ENCODE measurements at regions not wholly inside any gene's neighbourhood (a gene's known extent, or its start where the extent isn't known, plus 50 kb on each side); places are given as distances from the start of the nearest gene placed in this dataset.

DNA sequence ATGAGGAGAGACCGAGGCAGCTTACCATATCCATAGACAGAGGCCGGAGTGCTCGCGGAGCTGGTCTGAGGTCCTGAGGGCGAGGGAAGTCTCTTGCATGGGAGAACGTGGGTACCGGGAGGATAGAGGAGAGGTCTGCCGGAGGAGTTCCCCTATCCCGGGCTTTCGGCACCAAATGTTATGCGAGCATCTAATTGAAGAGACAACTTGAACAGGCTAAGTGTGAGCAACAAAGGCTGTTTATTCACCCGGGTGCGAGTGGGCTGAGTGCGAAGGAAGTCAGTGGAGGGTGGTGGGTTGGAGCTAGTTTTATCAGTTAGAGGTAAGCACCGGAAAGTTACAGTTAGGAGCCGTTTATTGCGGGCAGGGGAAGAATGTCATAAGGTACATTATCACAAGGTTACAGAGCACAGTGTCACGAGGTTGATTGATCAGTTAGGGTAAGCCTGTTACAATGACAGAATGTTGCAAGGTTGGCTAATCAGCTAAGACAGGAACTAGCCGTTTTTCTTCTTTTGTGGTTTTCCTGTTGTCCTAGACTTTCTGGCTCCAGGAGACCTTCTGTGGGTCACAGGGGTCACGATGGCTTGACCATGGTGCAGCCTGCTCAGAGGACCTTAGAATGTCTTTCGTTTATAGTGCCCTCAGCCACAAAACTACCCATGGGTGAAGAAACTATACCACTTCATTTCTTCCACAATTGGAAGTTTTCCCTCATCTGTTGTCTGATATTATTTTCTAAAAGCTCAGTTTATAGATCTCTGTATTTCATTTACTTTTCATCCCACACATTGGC, 746.0 kb upstream of the ADGRB3 start:
- no peaks in the 10 kb centered on the region for H3K36me3 ChIP-seq (ENCODE audit: control insufficient read depth, insufficient read depth, low read length)
- no peak overlapping the region for H3K4me3 ChIP-seq (ENCODE audit: low read depth, low read length)
- H3K27me3 ChIP-seq (ENCODE audit: control insufficient read depth, insufficient read depth, low read length): no peaks in the 10 kb centered on the region
- ChIA-PET POLR2A (no interaction called here), CTCF (no interaction called here)
- DNase-seq (ENCODE audit: low read depth): no peak
- TF ChIP-seq, protein P1, sequence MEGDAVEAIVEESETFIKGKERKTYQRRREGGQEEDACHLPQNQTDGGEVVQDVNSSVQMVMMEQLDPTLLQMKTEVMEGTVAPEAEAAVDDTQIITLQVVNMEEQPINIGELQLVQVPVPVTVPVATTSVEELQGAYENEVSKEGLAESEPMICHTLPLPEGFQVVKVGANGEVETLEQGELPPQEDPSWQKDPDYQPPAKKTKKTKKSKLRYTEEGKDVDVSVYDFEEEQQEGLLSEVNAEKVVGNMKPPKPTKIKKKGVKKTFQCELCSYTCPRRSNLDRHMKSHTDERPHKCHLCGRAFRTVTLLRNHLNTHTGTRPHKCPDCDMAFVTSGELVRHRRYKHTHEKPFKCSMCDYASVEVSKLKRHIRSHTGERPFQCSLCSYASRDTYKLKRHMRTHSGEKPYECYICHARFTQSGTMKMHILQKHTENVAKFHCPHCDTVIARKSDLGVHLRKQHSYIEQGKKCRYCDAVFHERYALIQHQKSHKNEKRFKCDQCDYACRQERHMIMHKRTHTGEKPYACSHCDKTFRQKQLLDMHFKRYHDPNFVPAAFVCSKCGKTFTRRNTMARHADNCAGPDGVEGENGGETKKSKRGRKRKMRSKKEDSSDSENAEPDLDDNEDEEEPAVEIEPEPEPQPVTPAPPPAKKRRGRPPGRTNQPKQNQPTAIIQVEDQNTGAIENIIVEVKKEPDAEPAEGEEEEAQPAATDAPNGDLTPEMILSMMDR (IDR thresholded peaks at IDR 0.05; ENCODE audit: insufficient read depth, low read depth, low read length): no peak

DNA sequence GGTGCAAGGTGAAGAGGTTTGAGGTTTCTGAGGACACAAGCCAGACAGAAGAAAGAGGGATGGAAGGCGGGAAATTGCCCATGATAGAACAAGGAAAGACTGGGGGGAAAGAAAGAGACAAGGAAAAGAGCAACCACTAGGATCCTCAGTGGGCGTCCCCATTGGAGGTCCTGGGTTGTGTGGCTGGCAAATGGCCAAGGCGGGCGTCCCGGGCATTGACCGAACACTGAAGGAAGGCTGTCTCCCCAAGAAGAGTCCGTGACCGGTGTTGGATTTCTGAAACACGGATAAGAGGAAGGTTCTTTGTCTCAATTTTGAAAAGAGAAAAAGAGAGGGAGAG, 746.6 kb upstream of the ADGRB3 start:
- Histone ChIP-seq H3K36me3 (ENCODE audit: control insufficient read depth, insufficient read depth, low read length) (no peaks in the 10 kb centered on the region), H3K4me3 (ENCODE audit: low read depth, low read length) (no peak overlapping the region), H3K27me3 (ENCODE audit: control insufficient read depth, insufficient read depth, low read length) (no peaks in the 10 kb centered on the region)
- no peak for DNase-seq (ENCODE audit: low read depth)
- CTCF ChIA-PET: no interaction called here
- POLR2A ChIA-PET: no interaction called here
- TF ChIP-seq, protein P1 (IDR thresholded peaks at IDR 0.05; ENCODE audit: insufficient read depth, low read depth, low read length): no peak

DNA sequence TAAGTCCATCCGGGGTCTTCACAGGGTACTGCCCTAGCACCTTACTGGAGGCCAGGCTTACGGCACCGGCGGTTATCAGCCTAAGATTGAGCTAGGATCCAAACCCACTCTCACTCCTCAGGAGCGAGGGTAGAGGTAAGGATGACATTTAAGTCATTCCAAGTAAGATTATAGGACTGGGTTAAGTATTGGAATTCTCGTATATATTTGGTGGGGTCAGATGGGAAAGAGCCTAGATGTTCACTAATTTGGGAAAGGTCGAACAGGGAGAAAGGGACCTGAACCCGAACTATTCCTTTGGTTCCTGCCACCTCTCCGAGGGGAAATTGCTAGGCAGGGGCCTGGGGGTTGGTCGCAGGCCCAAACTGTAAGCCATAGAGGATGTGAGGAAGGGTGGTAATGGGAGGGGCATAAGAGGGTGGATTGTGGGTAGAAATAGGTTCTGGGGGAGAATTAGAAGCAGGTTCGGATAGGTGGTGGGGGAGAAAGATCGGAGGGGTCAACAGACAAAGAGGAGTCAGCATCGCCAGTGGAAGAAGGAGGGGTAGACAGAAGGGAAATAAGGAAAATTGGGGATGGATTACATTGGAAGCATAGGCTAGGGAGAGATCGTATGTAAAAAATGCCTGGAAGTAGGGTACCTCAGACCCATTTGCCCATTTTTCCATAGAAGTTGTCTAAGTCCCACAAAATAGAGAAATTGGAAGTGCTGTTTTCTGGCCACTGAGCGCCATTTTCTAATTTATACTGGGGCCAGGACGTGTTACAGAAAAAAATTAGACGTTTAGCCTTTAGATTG, 747.1 kb upstream of the ADGRB3 start:
- no peak for DNase-seq (ENCODE audit: low read depth)
- POLR2A ChIA-PET: no interaction called here
- CTCF ChIA-PET: no interaction called here

DNA sequence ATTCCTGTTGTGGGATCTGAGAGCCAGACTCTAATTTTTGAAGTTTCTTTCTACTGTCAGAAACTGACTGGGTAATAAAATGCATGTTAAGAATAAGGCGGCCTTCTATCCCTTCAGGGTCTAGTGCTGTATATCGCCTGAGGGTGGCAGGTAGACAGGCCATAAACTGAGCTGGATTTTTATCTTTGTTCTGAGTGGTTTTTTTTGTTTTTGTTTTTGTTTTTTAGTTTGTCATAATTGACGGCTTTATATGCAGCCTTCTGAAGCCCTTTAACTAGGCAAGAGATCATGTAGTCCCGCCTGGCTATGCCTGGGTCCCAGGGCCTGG, 747.7 kb upstream of the ADGRB3 start:
- ChIA-PET CTCF (no interaction called here), POLR2A (no interaction called here)
- no peaks in the 10 kb centered on the region for H3K36me3 ChIP-seq (ENCODE audit: control insufficient read depth, insufficient read depth, low read length)
- TF ChIP-seq, protein P1 (IDR thresholded peaks at IDR 0.05; ENCODE audit: insufficient read depth, low read depth, low read length): no peak
- no peak overlapping the region for H3K4me3 ChIP-seq (ENCODE audit: low read depth, low read length)
- no peaks in the 10 kb centered on the region for H3K27me3 ChIP-seq (ENCODE audit: control insufficient read depth, insufficient read depth, low read length)
- no peak for DNase-seq (ENCODE audit: low read depth)

More for the DNA sequence above, 747.1 kb upstream of the ADGRB3 start:
- Histone ChIP-seq H3K27me3 (ENCODE audit: control insufficient read depth, insufficient read depth, low read length) (no peaks in the 10 kb centered on the region), H3K4me3 (ENCODE audit: low read depth, low read length) (no peak overlapping the region), H3K36me3 (ENCODE audit: control insufficient read depth, insufficient read depth, low read length) (no peaks in the 10 kb centered on the region)
- TF ChIP-seq, protein P1 (IDR thresholded peaks at IDR 0.05; ENCODE audit: insufficient read depth, low read depth, low read length): no peak

DNA sequence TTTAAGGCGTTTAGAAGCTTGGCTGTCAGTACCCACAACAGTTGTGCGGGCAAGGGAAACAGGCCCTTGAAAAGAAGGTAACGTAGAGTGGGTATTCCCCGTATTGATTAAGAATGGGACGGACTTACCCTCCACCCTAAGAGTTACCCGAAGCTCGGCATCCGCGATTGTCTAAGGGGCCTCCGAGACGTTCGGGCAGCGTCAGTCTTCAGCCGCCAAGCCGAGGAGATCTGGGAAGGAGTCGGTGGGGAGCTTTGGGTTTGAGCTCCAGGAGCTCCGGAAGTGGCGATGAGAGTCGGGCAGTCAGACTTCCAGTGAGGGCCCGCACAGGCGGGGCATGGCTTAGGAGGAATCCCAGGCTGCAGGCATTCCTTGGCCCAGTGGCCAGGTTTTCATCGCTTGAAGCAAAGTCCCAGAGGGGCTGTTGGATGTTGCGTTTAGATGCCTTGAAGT, 748.2 kb upstream of the ADGRB3 start:
- H3K36me3 ChIP-seq (ENCODE audit: control insufficient read depth, insufficient read depth, low read length): no peaks in the 10 kb centered on the region
- no peak for DNase-seq (ENCODE audit: low read depth)
- no peak overlapping the region for H3K4me3 ChIP-seq (ENCODE audit: low read depth, low read length)
- no peaks in the 10 kb centered on the region for H3K27me3 ChIP-seq (ENCODE audit: control insufficient read depth, insufficient read depth, low read length)
- ChIA-PET POLR2A (no interaction called here), CTCF (no interaction called here)
- TF ChIP-seq, protein P1 (IDR thresholded peaks at IDR 0.05; ENCODE audit: insufficient read depth, low read depth, low read length): no peak
